PC-9 (cell line): ENCODE measurements at regions not wholly inside any gene's neighbourhood (a gene's known extent, or its start where the extent isn't known, plus 50 kb on each side); places are given as distances from the start of the nearest gene placed in this dataset.

Experiments used
- EZH2 ChIP-seq: fragments of 200-600 bp; sonication (generic); IDR thresholded peaks from 2 replicates; pipeline ENCODE4 v1.8.0; 2017; ENCODE audit warnings: antibody characterized with exemption, low read depth
- TF ChIP-seq, protein P1 (sequence below): fragments of 200-600 bp; sonication (generic); conservative IDR thresholded peaks from 2 replicates; pipeline ENCODE4 v1.6.1; 2017; ENCODE audit warnings: mixed run types, antibody characterized with exemption, mild to moderate bottlenecking, moderate library complexity

DNA sequence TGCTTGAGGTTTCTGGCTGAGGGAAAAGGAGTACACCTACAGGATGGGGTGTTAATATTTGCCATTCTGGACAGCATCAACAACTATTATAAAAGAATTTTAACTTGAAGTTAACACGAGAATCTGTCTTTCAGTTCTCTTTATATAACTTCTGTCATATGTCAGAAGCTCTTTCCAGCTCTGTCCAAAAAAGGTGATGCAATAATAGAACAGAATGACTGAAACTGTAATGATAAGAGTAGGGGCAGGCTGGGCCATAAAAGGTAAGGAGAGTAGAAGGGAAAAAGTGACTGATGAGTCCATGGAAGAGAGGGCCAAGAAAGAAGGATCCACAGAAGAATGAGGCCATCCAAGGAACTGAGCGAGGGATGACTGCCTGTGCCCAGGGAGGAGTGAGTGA, 966.7 kb upstream of the FBXO33 start:
- TF ChIP-seq, protein P1, sequence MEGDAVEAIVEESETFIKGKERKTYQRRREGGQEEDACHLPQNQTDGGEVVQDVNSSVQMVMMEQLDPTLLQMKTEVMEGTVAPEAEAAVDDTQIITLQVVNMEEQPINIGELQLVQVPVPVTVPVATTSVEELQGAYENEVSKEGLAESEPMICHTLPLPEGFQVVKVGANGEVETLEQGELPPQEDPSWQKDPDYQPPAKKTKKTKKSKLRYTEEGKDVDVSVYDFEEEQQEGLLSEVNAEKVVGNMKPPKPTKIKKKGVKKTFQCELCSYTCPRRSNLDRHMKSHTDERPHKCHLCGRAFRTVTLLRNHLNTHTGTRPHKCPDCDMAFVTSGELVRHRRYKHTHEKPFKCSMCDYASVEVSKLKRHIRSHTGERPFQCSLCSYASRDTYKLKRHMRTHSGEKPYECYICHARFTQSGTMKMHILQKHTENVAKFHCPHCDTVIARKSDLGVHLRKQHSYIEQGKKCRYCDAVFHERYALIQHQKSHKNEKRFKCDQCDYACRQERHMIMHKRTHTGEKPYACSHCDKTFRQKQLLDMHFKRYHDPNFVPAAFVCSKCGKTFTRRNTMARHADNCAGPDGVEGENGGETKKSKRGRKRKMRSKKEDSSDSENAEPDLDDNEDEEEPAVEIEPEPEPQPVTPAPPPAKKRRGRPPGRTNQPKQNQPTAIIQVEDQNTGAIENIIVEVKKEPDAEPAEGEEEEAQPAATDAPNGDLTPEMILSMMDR = no peak
- TF ChIP-seq EZH2 = no peak
